Mucosa of descending colon (tissue), 3 donors: ENCODE measurements at regions not wholly inside any gene's neighbourhood (a gene's known extent, or its start where the extent isn't known, plus 50 kb on each side); places are given as distances from the start of the nearest gene placed in this dataset.
"Not testable (repeated sequence)": the region's sequence is repeated elsewhere in the genome, so short reads cannot be mapped to it uniquely, and the experiment has no call there.

Source experiments
- ATAC-seq: fragments of 200-7000 bp; cut with Tn5 transposase; one replicate; pipeline ENCODE4 v1.9.1; 2020; ENCODE audit warnings: mild to moderate bottlenecking, moderate library complexity
- DNase-seq, 3 donors: peaks; one replicate each; pipeline ENCODE4 v3.0.0-alpha.2; 2020
- H3K36me3 ChIP-seq: fragments of 200-600 bp; one replicate; pipeline ENCODE4 v1.8.0; 2021; ENCODE audit warnings: low read depth, mild to moderate bottlenecking
- H3K4me1 ChIP-seq: fragments of 200-600 bp; one replicate; pipeline ENCODE4 v1.8.0; 2021; ENCODE audit warnings: low read depth, mild to moderate bottlenecking
- H3K4me3 ChIP-seq: fragments of 200-600 bp; one replicate; pipeline ENCODE4 v1.8.0; 2021; ENCODE audit warnings: mild to moderate bottlenecking
- H3K9me3 ChIP-seq: fragments of 200-600 bp; one replicate; pipeline ENCODE4 v1.8.0; 2021; ENCODE audit warnings: mild to moderate bottlenecking
- intact Hi-C, 2 donors: fragments of 100-400 bp; cut with DNase I in 1 of 2; cut with micrococcal nuclease in 1 of 2; formaldehyde crosslinking; loops; one replicate each; pipeline versions ENCODE4 v1.11.0 to v1.11.1; 2022; cut with DNase I, micrococcal nuclease
- TF ChIP-seq, protein P1 (sequence below): fragments of 200-600 bp; IDR thresholded peaks from one replicate; pipeline ENCODE4 v1.8.0; 2022; ENCODE audit warnings: antibody characterized with exemption, mild to moderate bottlenecking
- donor health status: DM: no; HTN: no; CAD: no; lungs with moderate emphysema.
- donor health status: DM: no; HTN: no; CAD: no.
- donor health status: DM: no; HTN: yes; CAD: no.

- ATAC-seq, result no peak
Observed at GRCh38 chr5:91307048-91307447, 76.1 kb downstream of the ARRDC3 start.

GRCh38 chr5:91306497-91306896 lies 76.6 kb downstream of the ARRDC3 start:
- DNase-seq, result no peak
- Histone ChIP-seq H3K9me3 (no peaks in the 10 kb centered on the region), H3K4me3 (no peak overlapping the region), H3K4me1 (peaks cover 3% of the 10 kb centered on the region), H3K36me3 (no peaks in the 10 kb centered on the region)
- TF ChIP-seq, protein P1, sequence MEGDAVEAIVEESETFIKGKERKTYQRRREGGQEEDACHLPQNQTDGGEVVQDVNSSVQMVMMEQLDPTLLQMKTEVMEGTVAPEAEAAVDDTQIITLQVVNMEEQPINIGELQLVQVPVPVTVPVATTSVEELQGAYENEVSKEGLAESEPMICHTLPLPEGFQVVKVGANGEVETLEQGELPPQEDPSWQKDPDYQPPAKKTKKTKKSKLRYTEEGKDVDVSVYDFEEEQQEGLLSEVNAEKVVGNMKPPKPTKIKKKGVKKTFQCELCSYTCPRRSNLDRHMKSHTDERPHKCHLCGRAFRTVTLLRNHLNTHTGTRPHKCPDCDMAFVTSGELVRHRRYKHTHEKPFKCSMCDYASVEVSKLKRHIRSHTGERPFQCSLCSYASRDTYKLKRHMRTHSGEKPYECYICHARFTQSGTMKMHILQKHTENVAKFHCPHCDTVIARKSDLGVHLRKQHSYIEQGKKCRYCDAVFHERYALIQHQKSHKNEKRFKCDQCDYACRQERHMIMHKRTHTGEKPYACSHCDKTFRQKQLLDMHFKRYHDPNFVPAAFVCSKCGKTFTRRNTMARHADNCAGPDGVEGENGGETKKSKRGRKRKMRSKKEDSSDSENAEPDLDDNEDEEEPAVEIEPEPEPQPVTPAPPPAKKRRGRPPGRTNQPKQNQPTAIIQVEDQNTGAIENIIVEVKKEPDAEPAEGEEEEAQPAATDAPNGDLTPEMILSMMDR, result no peak
- intact Hi-C loops, result no loop called here
- ATAC-seq, result no peak

More at GRCh38 chr5:91307048-91307447, 76.1 kb downstream of the ARRDC3 start:
- intact Hi-C loops, result no loop called here
- Histone ChIP-seq H3K4me3 (no peak overlapping the region), H3K36me3 (no peaks in the 10 kb centered on the region), H3K9me3 (no peaks in the 10 kb centered on the region), H3K4me1 (peaks cover 8% of the 10 kb centered on the region)
- peak in 1 of 3 donors; percentile 59 for DNase-seq
- TF ChIP-seq, protein P1, result no peak

DNA sequence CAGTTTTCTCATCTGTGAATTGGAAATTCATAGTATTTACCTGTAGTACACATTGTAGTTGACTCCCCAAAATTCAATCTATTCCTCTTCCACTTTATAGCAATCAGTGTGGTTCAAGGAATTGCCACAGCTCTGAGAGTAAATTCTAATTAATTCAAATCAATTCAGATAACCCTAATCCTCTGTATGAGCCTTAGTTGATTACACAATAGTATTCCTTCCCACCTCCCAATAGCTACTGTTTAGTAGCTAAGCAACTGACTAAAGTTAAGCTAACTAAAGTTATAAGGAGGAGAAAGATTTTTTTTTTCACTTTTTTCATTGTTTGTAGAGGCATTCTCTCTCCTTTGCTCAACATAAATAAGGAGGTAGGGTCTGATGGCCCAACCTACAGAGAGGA lies 77.5 kb downstream of the ARRDC3 start:
- TF ChIP-seq, protein P1, result no peak
- DNase-seq, result no peak
- Histone ChIP-seq H3K4me1 (no peaks in the 10 kb centered on the region), H3K4me3 (no peak overlapping the region), H3K9me3 (no peaks in the 10 kb centered on the region), H3K36me3 (no peaks in the 10 kb centered on the region)
- no peak for ATAC-seq
- intact Hi-C loops, result no loop called here

GRCh38 chr5:91304015-91304414 lies 79.1 kb downstream of the ARRDC3 start:
- ATAC-seq, H3K4me1 ChIP-seq, intact Hi-C loops, DNase-seq, H3K9me3 ChIP-seq, H3K4me3 ChIP-seq, H3K36me3 ChIP-seq: not testable (repeated sequence)

GRCh38 chr5:91302958-91303357 lies 80.2 kb downstream of the ARRDC3 start:
- ATAC-seq (no peak), DNase-seq (no peak)
- no peaks in the 10 kb centered on the region for H3K9me3 ChIP-seq

DNA sequence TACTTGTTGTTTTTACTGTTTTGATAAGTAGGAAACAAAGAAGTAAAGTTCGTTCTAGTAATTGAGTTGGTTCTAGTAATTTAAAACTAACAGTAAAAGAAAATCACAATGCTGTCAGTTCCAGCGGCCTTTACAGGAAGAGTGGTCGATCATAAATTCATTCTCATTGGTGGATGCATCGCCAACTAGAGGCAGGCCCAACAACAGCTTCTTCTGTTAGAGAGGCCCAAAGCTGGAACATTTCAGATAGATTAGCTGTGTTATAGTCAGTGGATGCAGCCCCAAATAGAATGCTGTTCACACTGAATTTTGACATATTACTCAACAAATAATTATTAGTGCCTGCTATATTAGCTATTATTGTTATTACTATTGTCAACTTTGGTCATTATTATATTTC lies 80.8 kb downstream of the ARRDC3 start:
- intact Hi-C loops, result no loop called here
- no peaks in the 10 kb centered on the region for H3K9me3 ChIP-seq
- TF ChIP-seq, protein P1, result no peak
- H3K4me1 ChIP-seq, result no peaks in the 10 kb centered on the region
- ATAC-seq (no peak), DNase-seq (no peak)
- H3K4me3 ChIP-seq, result no peak overlapping the region
- H3K36me3 ChIP-seq, result no peaks in the 10 kb centered on the region

More at GRCh38 chr5:91302958-91303357, 80.2 kb downstream of the ARRDC3 start:
- H3K36me3 ChIP-seq, result no peaks in the 10 kb centered on the region
- intact Hi-C loops, result no loop called here
- H3K4me3 ChIP-seq, result no peak overlapping the region
- H3K4me1 ChIP-seq, result no peaks in the 10 kb centered on the region
- TF ChIP-seq, protein P1, result no peak
